A549 (cell line): ENCODE measurements at regions not wholly inside any gene's neighbourhood (a gene's known extent, or its start where the extent isn't known, plus 50 kb on each side); places are given as distances from the start of the nearest gene placed in this dataset.

Source experiments
- ATAC-seq, 2 experiments: fragments of 200-7000 bp in 1 of 2; fragments of >200 bp in 1 of 2; cut with Nextera tagmentation in 1 of 2; cut with Tn5 transposase in 1 of 2; 3 replicates each; pipeline versions ENCODE4 v1.8.0 to v1.9.1; 2018 to 2020; ENCODE audit warnings: mild to moderate bottlenecking in 1 of 2, moderate library complexity in 1 of 2
- CTCF ChIA-PET: fragments of 300-600 bp; sonication (Branson Sonifier 250); formaldehyde crosslinking; extraction: SDS; loops from one replicate; lab custom pipeline; 2021; ENCODE audit warnings: antibody characterized with exemption, inconsistent platforms; lab: Yijun Ruan, JAX
- POLR2A ChIA-PET: fragments of 350-600 bp; formaldehyde crosslinking; extraction: SDS; loops from one replicate; lab custom pipeline; 2021; ENCODE audit warnings: antibody characterized with exemption, inconsistent platforms; lab: Yijun Ruan, JAX
- DNase-seq, 2 experiments: peaks; one replicate each; pipeline versions ENCODE4 v3.0.0 to v3.0.0-alpha.2; 2011 to 2016; ENCODE audit warnings: low read depth in 1 of 2, low spot score in 1 of 2
- FAIRE-seq: peaks from 2 replicates; lab custom pipeline; 2011; peaks lifted over from hg19 to GRCh38; lab: Jason Lieb, UNC
- H3K27ac ChIP-seq, 2 experiments: fragments of >200 bp; sonication (Bioruptor Twin); formaldehyde crosslinking; 3 replicates each; pipeline ENCODE4 v1.5.1; 2016 to 2017
- H3K4me1 ChIP-seq: fragments of >200 bp; sonication (Bioruptor Twin); formaldehyde crosslinking; 3 replicates; pipeline ENCODE4 v1.6.1; 2016
- H3K4me2 ChIP-seq: fragments of >200 bp; sonication (Bioruptor Twin); formaldehyde crosslinking; 3 replicates; pipeline ENCODE4 v1.6.1; 2016
- H3K4me3 ChIP-seq: fragments of >200 bp; sonication (Bioruptor Twin); formaldehyde crosslinking; 3 replicates; pipeline ENCODE4 v1.5.1; 2016
- H3K9me3 ChIP-seq: fragments of >200 bp; sonication (Bioruptor Twin); formaldehyde crosslinking; 3 replicates; pipeline ENCODE4 v1.6.1; 2016
- BCL3 ChIP-seq: fragments of >200 bp; sonication (Bioruptor Twin); formaldehyde crosslinking; IDR thresholded peaks from 3 replicates; pipeline ENCODE4 v1.6.1; 2016
- CBX2 ChIP-seq: fragments of 200-600 bp; sonication (generic); IDR thresholded peaks from 2 replicates; pipeline ENCODE4 v1.6.1; 2016; ENCODE audit warnings: low read depth, mild to moderate bottlenecking, borderline replicate concordance
- CTCF ChIP-seq: fragments of >200 bp; sonication (Bioruptor Twin); formaldehyde crosslinking; IDR thresholded peaks from 3 replicates; pipeline ENCODE4 v1.5.1; 2016
- EHF ChIP-seq: fragments of 250-450 bp; sonication (Bioruptor Pico); IDR thresholded peaks from 2 replicates; pipeline ENCODE4 v1.5.0; 2020; ENCODE audit warnings: mild to moderate bottlenecking
- EHMT2 ChIP-seq: fragments of 200-600 bp; sonication (generic); IDR thresholded peaks from 2 replicates; pipeline ENCODE4 v1.6.1; 2016; ENCODE audit warnings: antibody characterized with exemption, low read depth, mild to moderate bottlenecking, moderate library complexity
- EP300 ChIP-seq, 2 experiments: fragments of >200 bp; sonication (Bioruptor Twin); formaldehyde crosslinking; IDR thresholded peaks; 2 replicates in 1 of 2; 3 replicates in 1 of 2; pipeline ENCODE4 v1.6.1; 2016 to 2017
- ESRRA ChIP-seq: fragments of 150-350 bp; IDR thresholded peaks from 2 replicates; pipeline ENCODE4 v1.6.1; 2014; ENCODE audit warnings: mild to moderate bottlenecking, low read length, borderline replicate concordance
- FOSB ChIP-seq: fragments of 250-450 bp; sonication (Bioruptor Pico); IDR thresholded peaks from 2 replicates; pipeline ENCODE4 v1.5.0; 2020; ENCODE audit warnings: mild to moderate bottlenecking, moderate library complexity
- FOXS1 ChIP-seq: fragments of 250-450 bp; sonication (Bioruptor Pico); IDR thresholded peaks from 2 replicates; pipeline ENCODE4 v1.5.0; 2020; ENCODE audit warnings: mild to moderate bottlenecking, moderate library complexity
- HDAC2 ChIP-seq: fragments of 200-600 bp; sonication (generic); IDR thresholded peaks from 2 replicates; pipeline ENCODE4 v1.6.1; 2016
- HEYL ChIP-seq: fragments of 250-450 bp; sonication (Bioruptor Pico); IDR thresholded peaks from 2 replicates; pipeline ENCODE4 v1.8.0; 2021; ENCODE audit warnings: mild to moderate bottlenecking, moderate library complexity
- HOXA7 ChIP-seq: fragments of 250-450 bp; sonication (Bioruptor Pico); IDR thresholded peaks from 2 replicates; pipeline ENCODE4 v1.5.0; 2020; ENCODE audit warnings: mild to moderate bottlenecking, moderate library complexity
- HOXB13 ChIP-seq: fragments of 250-450 bp; sonication (Bioruptor Pico); IDR thresholded peaks from 2 replicates; pipeline ENCODE4 v1.5.0; 2020; ENCODE audit warnings: low read depth, mild to moderate bottlenecking, moderate library complexity
- JUN ChIP-seq, 2 experiments: fragments of >200 bp; sonication (Bioruptor Twin); formaldehyde crosslinking; IDR thresholded peaks; 2 replicates in 1 of 2; 3 replicates in 1 of 2; pipeline ENCODE4 v1.6.1; 2016 to 2017
- KDM1A ChIP-seq: fragments of 200-600 bp; sonication (generic); IDR thresholded peaks from 2 replicates; pipeline ENCODE4 v1.6.1; 2016; ENCODE audit warnings: low read depth, mild to moderate bottlenecking
- MAFK ChIP-seq: fragments of 450-650 bp; IDR thresholded peaks from 2 replicates; pipeline ENCODE4 v1.6.1; 2014; ENCODE audit not compliant: partially characterized antibody
- MAX ChIP-seq: IDR thresholded peaks from 2 replicates; pipeline ENCODE4 v1.6.1; 2012
- MAZ ChIP-seq: fragments of 150-350 bp; IDR thresholded peaks from 2 replicates; pipeline ENCODE4 v1.6.1; 2014; ENCODE audit warnings: antibody characterized with exemption, low read depth, low read length, borderline replicate concordance
- MYC ChIP-seq: IDR thresholded peaks from 2 replicates; pipeline ENCODE4 v1.6.1; 2012; ENCODE audit warnings: mild to moderate bottlenecking, inconsistent platforms, low read length, improper control_type of control experiment, borderline replicate concordance
- NR3C1 ChIP-seq: fragments of >200 bp; sonication (Bioruptor Twin); formaldehyde crosslinking; IDR thresholded peaks from 3 replicates; pipeline ENCODE4 v1.6.1; 2017
- PBX3 ChIP-seq: IDR thresholded peaks from 2 replicates; pipeline ENCODE4 v1.6.1; 2012
- PHF8 ChIP-seq: fragments of 200-600 bp; sonication (generic); IDR thresholded peaks from 2 replicates; pipeline ENCODE4 v1.6.1; 2016; ENCODE audit warnings: low read depth, mild to moderate bottlenecking, antibody characterized with exemption, moderate library complexity, borderline replicate concordance
- RAD21 ChIP-seq, 2 experiments: fragments of >200 bp in 1 of 2; sonication (Bioruptor Twin) in 1 of 2; formaldehyde crosslinking in 1 of 2; IDR thresholded peaks in 1 of 2; conservative IDR thresholded peaks in 1 of 2; 2 replicates in 1 of 2; 3 replicates in 1 of 2; pipeline ENCODE4 v1.6.1; 2012 to 2018; ENCODE audit warnings: inconsistent platforms in 1 of 2
- RFX5 ChIP-seq: fragments of 450-650 bp; IDR thresholded peaks from 2 replicates; pipeline ENCODE4 v1.7.1; 2014; ENCODE audit warnings: antibody characterized with exemption, mild to moderate bottlenecking, moderate library complexity
- RNF2 ChIP-seq: fragments of 200-600 bp; sonication (generic); IDR thresholded peaks from 2 replicates; pipeline ENCODE4 v1.6.1; 2016; ENCODE audit warnings: low read depth, mild to moderate bottlenecking, antibody characterized with exemption, moderate library complexity, borderline replicate concordance
- TFCP2L1 ChIP-seq: fragments of 250-450 bp; sonication (Bioruptor Pico); IDR thresholded peaks from 2 replicates; pipeline ENCODE4 v1.5.0; 2021; ENCODE audit warnings: mild to moderate bottlenecking
- TP53 ChIP-seq: fragments of 250-450 bp; sonication (Bioruptor Pico); IDR thresholded peaks from 2 replicates; pipeline ENCODE4 v1.5.0; 2021; ENCODE audit warnings: mild to moderate bottlenecking, moderate library complexity
- ZC3H11A ChIP-seq: fragments of 450-650 bp; IDR thresholded peaks from 2 replicates; pipeline ENCODE4 v1.6.1; 2014; ENCODE audit warnings: antibody characterized with exemption, mild to moderate bottlenecking
- ZSCAN20 ChIP-seq: fragments of 250-450 bp; sonication (Bioruptor Pico); IDR thresholded peaks from 2 replicates; pipeline ENCODE4 v1.8.0; 2022; ENCODE audit warnings: mild to moderate bottlenecking, moderate library complexity
- WGBS: methylation state at CpG from one replicate; pipeline ENCODE4 v1.1.6; 2017; ENCODE audit errors: missing lambda C conversion rate; 5-methylcytosine and 5-hydroxymethylcytosine counted together

- no peak overlapping the region for H3K27ac ChIP-seq
- H3K4me3 ChIP-seq, result no peak overlapping the region
- no peak for FAIRE-seq
- WGBS, result 72% methylated on average over 8 of the region's 8 CpGs
- no peak overlapping the region for H3K4me2 ChIP-seq
- TF ChIP-seq KDM1A (no peak), EHMT2 (no peak), ZC3H11A (no peak), RNF2 (no peak), FOXS1 (CRISPR knock-in tag) (no peak), EHF (no peak), FOSB (CRISPR knock-in tag) (no peak), MYC (no peak), PBX3 (no peak), TP53 (no peak), RAD21 (conservative IDR thresholded peaks at IDR 0.05 in 1 of 2, IDR thresholded peaks at IDR 0.05 in 1 of 2) (no peak), TFCP2L1 (CRISPR knock-in tag) (no peak), ESRRA (no peak), CBX2 (no peak), HDAC2 (no peak), MAFK (no peak), CTCF (no peak), NR3C1 (no peak), EP300 (IDR thresholded peaks at IDR 0.05) (no peak)
- H3K4me1 ChIP-seq, result no peaks in the 10 kb centered on the region
- ATAC-seq, result no peak
- ChIA-PET CTCF (no interaction called here), POLR2A (no interaction called here)
- no peak for DNase-seq
- peaks cover 3% of the 10 kb centered on the region; the same call in 1 of the 3 replicates for H3K9me3 ChIP-seq
These were observed 230.4 kb downstream of the ABHD5 start for GRCh38 chr3:43921056-43921648.

GRCh38 chr3:43922374-43922773, 231.6 kb downstream of the ABHD5 start:
- WGBS, result 74% methylated on average over 3 of the region's 3 CpGs
- POLR2A ChIA-PET, result no interaction called here
- no peak overlapping the region for H3K4me3 ChIP-seq
- no peaks in the 10 kb centered on the region for H3K9me3 ChIP-seq
- no peak overlapping the region for H3K27ac ChIP-seq
- TF ChIP-seq HEYL (no peak), ZSCAN20 (no peak), HDAC2 (no peak), MAX (no peak), MAFK (no peak), MAZ (no peak), RFX5 (no peak), BCL3 (no peak), CTCF (no peak), HOXA7 (CRISPR knock-in tag) (no peak), RAD21 (conservative IDR thresholded peaks at IDR 0.05 in 1 of 2, IDR thresholded peaks at IDR 0.05 in 1 of 2) (no peak), JUN (IDR thresholded peaks at IDR 0.05) (no peak), FOXS1 (CRISPR knock-in tag) (no peak), HOXB13 (CRISPR knock-in tag) (no peak), PHF8 (no peak), ESRRA (no peak)
- H3K4me1 ChIP-seq, result no peaks in the 10 kb centered on the region
- no peak for FAIRE-seq
- CTCF ChIA-PET, result interaction anchor here (0.9 kb wide), 1 partner anchor 378 kb away, joined by 3 read pairs; no protein-coding TSS in a partner anchor
- no peak for DNase-seq
- H3K4me2 ChIP-seq, result no peak overlapping the region
- no peak for ATAC-seq
